Ectodermal cell (in vitro differentiated cells): ENCODE measurements at regions not wholly inside any gene's neighbourhood (a gene's known extent, or its start where the extent isn't known, plus 50 kb on each side); places are given as distances from the start of the nearest gene placed in this dataset.

Experiments used
- H3K27ac ChIP-seq: 2 replicates; pipeline ENCODE4 v1.7.0; 2013; ENCODE audit warnings: mild to moderate bottlenecking, low read depth, low read length; ENCODE audit not compliant: insufficient read depth, poor library complexity, severe bottlenecking
- H3K27me3 ChIP-seq: 2 replicates; pipeline ENCODE4 v1.7.0; 2013; ENCODE audit warnings: mild to moderate bottlenecking, low read length; ENCODE audit not compliant: insufficient read depth, control insufficient read depth, poor library complexity, severe bottlenecking
- H3K36me3 ChIP-seq: one replicate; pipeline ENCODE4 v1.7.0; 2013; ENCODE audit warnings: low read length; ENCODE audit not compliant: control insufficient read depth, insufficient read depth
- H3K4me1 ChIP-seq: one replicate; pipeline ENCODE4 v1.7.0; 2013; ENCODE audit warnings: low read length; ENCODE audit not compliant: control insufficient read depth, insufficient read depth
- H3K4me3 ChIP-seq: 2 replicates; pipeline ENCODE4 v1.7.0; 2013; ENCODE audit warnings: low read depth, low read length, control low read depth; ENCODE audit not compliant: insufficient read depth
- H3K9me3 ChIP-seq: 2 replicates; pipeline ENCODE4 v1.7.0; 2013; ENCODE audit warnings: mild to moderate bottlenecking, low read length, moderate library complexity; ENCODE audit not compliant: control insufficient read depth
- WGBS, 2 experiments: methylation state at CpG; one replicate each; pipeline ENCODE4 v1.1.7; 2013; ENCODE audit warnings: missing lambda C conversion rate in 2 of 2; 5-methylcytosine and 5-hydroxymethylcytosine counted together

DNA sequence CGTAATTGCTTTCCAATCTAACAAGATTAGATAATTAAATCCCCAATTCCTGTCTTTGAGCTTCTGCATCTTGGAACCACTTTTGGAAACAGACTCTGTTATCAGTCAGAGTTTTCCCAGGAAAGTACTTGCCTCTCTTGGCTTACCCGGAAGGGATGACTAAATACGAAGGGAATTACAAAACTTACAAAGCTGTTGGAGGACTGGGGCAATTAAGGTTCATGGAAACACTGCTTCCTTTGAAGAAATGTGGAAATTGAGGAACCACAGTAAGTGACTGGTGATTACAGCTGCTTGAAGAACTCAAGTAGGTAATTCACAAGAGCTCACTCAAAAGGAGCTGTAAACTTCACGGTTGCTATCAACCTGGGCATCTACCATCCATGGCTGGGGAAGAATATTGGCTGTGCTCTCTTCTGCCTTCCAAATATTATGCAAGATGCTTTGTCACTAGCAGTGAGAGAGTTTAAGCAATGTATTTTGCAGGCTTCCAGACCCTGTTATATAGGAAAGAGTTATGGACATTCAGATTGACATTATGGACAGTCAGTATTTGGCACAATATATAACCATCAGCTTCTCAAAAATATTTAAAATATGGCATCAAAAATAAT is 104.6 kb upstream of the MAN2A1 start:
- 72 to 73% methylated on average over 4 of the region's 4 CpGs for WGBS, 2 experiments
- Histone ChIP-seq H3K4me3 (no peak overlapping the region), H3K4me1 (no peaks in the 10 kb centered on the region), H3K27me3 (no peaks in the 10 kb centered on the region), H3K36me3 (no peaks in the 10 kb centered on the region), H3K27ac (no peak overlapping the region), H3K9me3 (no peaks in the 10 kb centered on the region)

GRCh38 chr5:109580225-109580624 is 109.5 kb upstream of the MAN2A1 start:
- H3K4me3 ChIP-seq = no peak overlapping the region
- WGBS, 2 experiments = 91 to 92% methylated on average over 3 of the region's 3 CpGs
- H3K9me3 ChIP-seq = no peaks in the 10 kb centered on the region
- no peaks in the 10 kb centered on the region for H3K27me3 ChIP-seq
- no peak overlapping the region for H3K27ac ChIP-seq
- no peaks in the 10 kb centered on the region for H3K4me1 ChIP-seq
- H3K36me3 ChIP-seq = no peaks in the 10 kb centered on the region

DNA sequence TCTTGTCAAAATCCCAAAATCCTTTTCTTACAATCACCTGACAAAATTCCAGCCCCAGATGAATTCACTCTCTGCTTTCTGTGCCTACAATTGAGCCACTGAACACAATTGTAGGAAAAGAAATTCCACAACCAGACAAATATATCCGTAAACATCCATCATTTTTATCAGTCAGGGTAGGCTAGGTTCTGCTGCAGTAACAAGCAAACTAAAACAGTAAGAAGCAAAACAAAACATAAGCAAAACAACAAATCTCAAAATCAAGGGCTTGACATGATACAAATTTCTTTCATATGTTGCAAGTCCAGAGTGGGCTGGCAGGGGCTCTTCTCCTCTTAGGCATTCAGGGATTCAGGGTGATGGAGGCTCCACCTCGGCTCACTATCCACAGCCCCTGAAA is 114.2 kb upstream of the MAN2A1 start:
- 89 to 96% methylated on average over 2 of the region's 2 CpGs for WGBS, 2 experiments
- Histone ChIP-seq H3K36me3 (no peaks in the 10 kb centered on the region), H3K9me3 (no peaks in the 10 kb centered on the region), H3K4me1 (no peaks in the 10 kb centered on the region), H3K27me3 (no peaks in the 10 kb centered on the region), H3K4me3 (no peak overlapping the region), H3K27ac (no peak overlapping the region)

GRCh38 chr5:109574985-109575384 is 114.7 kb upstream of the MAN2A1 start:
- H3K9me3 ChIP-seq = no peaks in the 10 kb centered on the region
- H3K4me3 ChIP-seq = no peak overlapping the region
- H3K27ac ChIP-seq = no peak overlapping the region
- no peaks in the 10 kb centered on the region for H3K27me3 ChIP-seq
- H3K36me3 ChIP-seq = no peaks in the 10 kb centered on the region
- no peaks in the 10 kb centered on the region for H3K4me1 ChIP-seq

DNA sequence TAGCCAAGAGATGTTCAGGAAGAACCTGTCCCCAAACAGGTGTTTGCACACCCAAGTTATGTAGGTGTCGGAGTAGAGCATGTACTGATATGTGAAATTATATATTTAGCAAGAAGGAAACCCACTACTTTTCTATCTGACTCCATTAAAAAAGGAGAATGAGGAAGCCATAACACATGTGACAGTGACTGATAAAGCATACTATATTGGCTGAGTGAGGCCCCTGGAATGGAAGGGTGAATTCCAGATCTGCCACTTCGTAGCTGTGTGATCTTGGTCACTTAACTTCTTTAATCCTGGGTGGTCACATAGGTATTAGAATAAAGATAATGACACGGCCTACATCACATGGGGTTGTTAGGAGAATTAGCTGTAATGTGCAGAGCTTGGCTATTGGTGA is 116.0 kb upstream of the MAN2A1 start:
- H3K4me3 ChIP-seq = no peak overlapping the region
- WGBS, 2 experiments = 91 to 100% methylated on average over 2 of the region's 3 CpGs
- no peaks in the 10 kb centered on the region for H3K4me1 ChIP-seq
- H3K27me3 ChIP-seq = no peaks in the 10 kb centered on the region
- H3K9me3 ChIP-seq = no peaks in the 10 kb centered on the region
- H3K27ac ChIP-seq = no peak overlapping the region
- no peaks in the 10 kb centered on the region for H3K36me3 ChIP-seq

DNA sequence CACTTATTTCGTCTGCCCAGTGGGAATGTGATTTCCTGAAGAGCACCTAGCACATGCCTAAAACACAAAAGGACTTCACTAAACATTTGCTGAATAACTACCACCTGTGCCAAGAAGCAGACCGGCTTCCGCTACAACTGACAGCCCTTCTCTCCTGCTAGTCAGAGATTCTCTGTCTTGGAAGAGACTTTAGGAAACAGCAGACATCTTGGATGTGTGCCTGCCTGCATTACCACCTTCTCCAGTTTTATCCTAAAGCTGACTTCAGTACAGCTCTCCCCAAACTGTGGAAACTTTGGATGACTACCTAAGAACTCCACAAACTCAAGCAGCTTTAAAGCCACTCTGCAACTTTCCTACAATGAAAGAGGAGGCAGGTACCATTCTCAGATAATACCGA is 116.5 kb upstream of the MAN2A1 start:
- WGBS, 2 experiments = 90 to 93% methylated on average over 4 of the region's 4 CpGs

GRCh38 chr5:109571785-109572184 is 117.9 kb upstream of the MAN2A1 start:
- H3K4me3 ChIP-seq = no peak overlapping the region
- 90 to 94% methylated on average over 1 of the region's 1 CpG for WGBS, 2 experiments
- no peaks in the 10 kb centered on the region for H3K27me3 ChIP-seq
- H3K27ac ChIP-seq = no peak overlapping the region
- H3K36me3 ChIP-seq = no peaks in the 10 kb centered on the region
- no peaks in the 10 kb centered on the region for H3K9me3 ChIP-seq
- no peaks in the 10 kb centered on the region for H3K4me1 ChIP-seq

More for the DNA sequence above, 116.5 kb upstream of the MAN2A1 start:
- Histone ChIP-seq H3K27me3 (no peaks in the 10 kb centered on the region), H3K9me3 (no peaks in the 10 kb centered on the region), H3K4me3 (no peak overlapping the region), H3K27ac (no peak overlapping the region), H3K36me3 (no peaks in the 10 kb centered on the region), H3K4me1 (no peaks in the 10 kb centered on the region)

DNA sequence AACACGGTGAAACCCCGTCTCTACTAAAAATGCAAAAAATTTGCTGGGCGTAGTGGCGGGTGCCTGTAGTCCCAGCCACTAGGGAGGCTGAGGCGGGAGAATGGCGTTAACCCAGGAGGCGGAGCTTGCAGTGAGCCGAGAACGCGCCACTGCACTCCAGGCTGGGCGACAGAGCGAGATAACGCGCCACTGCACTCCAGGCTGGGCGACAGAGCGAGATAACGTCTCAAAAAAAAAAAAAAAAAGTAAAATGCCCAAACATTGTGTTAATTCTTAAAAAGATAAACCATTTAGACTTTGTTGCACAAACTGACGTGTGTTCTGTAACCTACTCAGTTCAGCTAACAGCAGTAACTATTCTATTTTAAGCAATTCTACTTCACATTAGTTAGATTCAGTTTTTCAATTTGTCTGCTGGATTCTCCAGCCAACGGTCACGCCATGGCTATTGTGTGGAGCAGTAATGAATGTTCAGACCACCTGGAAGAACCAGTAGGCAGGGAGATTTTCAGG is 119.3 kb upstream of the MAN2A1 start:
- Histone ChIP-seq H3K9me3 (no peaks in the 10 kb centered on the region), H3K36me3 (no peaks in the 10 kb centered on the region), H3K4me3 (no peak overlapping the region), H3K27me3 (no peaks in the 10 kb centered on the region), H3K27ac (no peak overlapping the region), H3K4me1 (no peaks in the 10 kb centered on the region)
- WGBS, 2 experiments = 90% methylated on average over 20 of the region's 20 CpGs

DNA sequence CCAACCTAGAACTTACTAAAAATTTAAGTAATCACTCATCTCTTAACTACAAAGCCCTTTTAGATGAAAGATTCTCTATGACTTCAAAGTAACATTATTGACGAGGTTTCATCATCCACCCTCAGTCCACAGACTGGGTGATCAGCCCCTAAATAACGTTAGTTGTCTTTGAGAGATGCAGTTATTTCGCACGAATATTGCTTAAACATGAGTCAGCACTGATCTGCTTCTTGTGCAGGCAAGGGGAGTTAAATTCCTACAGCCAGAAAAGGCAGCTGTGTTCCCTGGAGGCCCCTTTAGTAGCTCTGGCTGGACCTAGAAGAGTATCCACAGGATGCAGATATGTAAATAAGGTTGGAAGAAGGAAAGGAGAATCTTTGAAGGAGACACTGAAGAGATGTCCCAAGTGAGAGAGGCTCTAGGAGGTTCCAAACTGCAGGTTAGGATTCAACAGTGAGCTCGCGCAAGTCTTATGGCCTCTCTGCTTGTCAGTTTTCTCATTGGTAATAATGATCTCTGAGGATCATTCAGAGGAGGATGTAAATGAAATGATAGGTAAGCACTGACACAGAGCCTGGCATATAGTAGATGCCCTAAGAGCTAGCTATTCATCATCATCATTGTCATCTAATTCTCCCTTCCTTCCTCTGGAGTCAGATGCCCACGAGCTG is 122.2 kb upstream of the MAN2A1 start:
- Histone ChIP-seq H3K4me3 (no peak overlapping the region), H3K27ac (no peak overlapping the region), H3K9me3 (no peaks in the 10 kb centered on the region), H3K4me1 (no peaks in the 10 kb centered on the region), H3K36me3 (no peaks in the 10 kb centered on the region), H3K27me3 (no peaks in the 10 kb centered on the region)
- 80 to 84% methylated on average over 6 to 7 of the region's 7 CpGs for WGBS, 2 experiments

- Histone ChIP-seq H3K4me3 (no peak overlapping the region), H3K27ac (no peak overlapping the region), H3K4me1 (no peaks in the 10 kb centered on the region), H3K36me3 (no peaks in the 10 kb centered on the region), H3K27me3 (no peaks in the 10 kb centered on the region), H3K9me3 (no peaks in the 10 kb centered on the region)
- WGBS, 2 experiments = 100% methylated on average over 2 of the region's 2 CpGs
Measured at GRCh38 chr5:109566361-109566760, 123.4 kb upstream of the MAN2A1 start.
